Astrocyte of the cerebellum (primary cell): ENCODE measurements at regions not wholly inside any gene's neighbourhood (a gene's known extent, or its start where the extent isn't known, plus 50 kb on each side); places are given as distances from the start of the nearest gene placed in this dataset.
"Not testable (repeated sequence)": the region's sequence is repeated elsewhere in the genome, so short reads cannot be mapped to it uniquely, and the experiment has no call there.

Source experiments
- DNase-seq: peaks from one replicate; pipeline ENCODE4 v3.0.0-alpha.2; 2011; ENCODE audit warnings: low read depth
- H3K4me3 ChIP-seq: 2 replicates; pipeline ENCODE4 v1.5.1; 2011; ENCODE audit warnings: mild to moderate bottlenecking, low read depth, low read length, moderate library complexity
- CTCF ChIP-seq: IDR thresholded peaks from 2 replicates; pipeline ENCODE4 v1.5.1; 2012; ENCODE audit warnings: low read length, low read depth, moderate library complexity, mild to moderate bottlenecking; ENCODE audit errors: missing control alignments
- in situ Hi-C: cut with HindIII; loops from 2 replicates; pipeline ENCODE4 v1.10.0; 2017; ENCODE audit warnings: low sequenced_read_pairs

GRCh38 chr6:47180633-47181032, 129.1 kb downstream of the TNFRSF21 start:
- H3K4me3 ChIP-seq, result no peak overlapping the region
- in situ Hi-C loops, result no loop called here
- no peak for DNase-seq
- no peak for TF ChIP-seq CTCF

GRCh38 chr6:47179286-47179685, 130.4 kb downstream of the TNFRSF21 start:
- in situ Hi-C loops, result no loop called here
- no peak for DNase-seq
- no peak for TF ChIP-seq CTCF
- H3K4me3 ChIP-seq, result no peak overlapping the region

- TF ChIP-seq CTCF, result no peak
- in situ Hi-C loops, result no loop called here
- H3K4me3 ChIP-seq, result no peak overlapping the region
- DNase-seq, result no peak
These were observed 133.5 kb upstream of the ADGRF1 start for GRCh38 chr6:47175656-47176055.

GRCh38 chr6:47174502-47175023, 132.4 kb upstream of the ADGRF1 start:
- in situ Hi-C loops, result no loop called here
- no peak for TF ChIP-seq CTCF

GRCh38 chr6:47174063-47174462, 131.9 kb upstream of the ADGRF1 start:
- in situ Hi-C loops, H3K4me3 ChIP-seq, DNase-seq: not testable (repeated sequence)

More at GRCh38 chr6:47174502-47175023, 132.4 kb upstream of the ADGRF1 start:
- DNase-seq, result no peak
- no peak overlapping the region for H3K4me3 ChIP-seq

- DNase-seq, in situ Hi-C loops, H3K4me3 ChIP-seq: not testable (repeated sequence)
These were observed 131.0 kb upstream of the ADGRF1 start for GRCh38 chr6:47173145-47173544.

GRCh38 chr6:47170617-47170947, 128.4 kb upstream of the ADGRF1 start:
- no peak overlapping the region for H3K4me3 ChIP-seq
- TF ChIP-seq CTCF, result no peak
- in situ Hi-C loops, result no loop called here
- no peak for DNase-seq
